ENCODE measurements at regions not wholly inside any gene's neighbourhood (a gene's known extent, or its start where the extent isn't known, plus 50 kb on each side); places are given as distances from the start of the nearest gene placed in this dataset.

DNA sequence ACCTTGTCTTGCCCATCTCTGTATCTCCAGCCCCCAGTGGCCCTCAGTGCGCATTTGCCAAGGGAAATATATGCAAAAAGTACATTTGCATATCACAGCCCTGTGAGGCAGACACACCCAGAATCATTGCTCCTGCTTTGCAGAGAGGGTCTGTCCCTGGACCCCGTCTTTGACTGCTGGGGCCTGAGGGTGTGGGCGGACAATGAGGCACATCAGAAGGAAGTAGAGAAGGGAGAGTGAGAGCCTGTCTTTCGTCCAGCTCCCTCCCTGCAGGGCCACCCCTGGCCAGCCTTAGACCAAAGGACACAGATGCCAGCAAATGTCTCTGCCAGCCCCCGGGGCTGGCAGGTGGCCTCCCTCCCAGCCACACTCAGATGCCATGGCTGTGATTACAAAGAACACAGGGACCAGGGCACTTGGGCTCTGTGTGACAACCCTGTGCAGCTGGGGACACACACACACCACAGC lies 516.2 kb upstream of the MYT1L start:
- TF ChIP-seq CTCF (IDR thresholded peaks at IDR 0.05) = no peak
- H3K27ac Mint-ChIP-seq = no peak overlapping the region
- no peak overlapping the region for H3K4me3 Mint-ChIP-seq
- H3K27me3 Mint-ChIP-seq (ENCODE audit: low read depth, poor library complexity) = peaks cover 16% of the 10 kb centered on the region
- H3K9me3 Mint-ChIP-seq = no peaks in the 10 kb centered on the region
- no peaks in the 10 kb centered on the region for H3K36me3 Mint-ChIP-seq (ENCODE audit: low read depth)
- H3K4me1 Mint-ChIP-seq = peaks cover 20% of the 10 kb centered on the region
- DNase-seq = no peak

DNA sequence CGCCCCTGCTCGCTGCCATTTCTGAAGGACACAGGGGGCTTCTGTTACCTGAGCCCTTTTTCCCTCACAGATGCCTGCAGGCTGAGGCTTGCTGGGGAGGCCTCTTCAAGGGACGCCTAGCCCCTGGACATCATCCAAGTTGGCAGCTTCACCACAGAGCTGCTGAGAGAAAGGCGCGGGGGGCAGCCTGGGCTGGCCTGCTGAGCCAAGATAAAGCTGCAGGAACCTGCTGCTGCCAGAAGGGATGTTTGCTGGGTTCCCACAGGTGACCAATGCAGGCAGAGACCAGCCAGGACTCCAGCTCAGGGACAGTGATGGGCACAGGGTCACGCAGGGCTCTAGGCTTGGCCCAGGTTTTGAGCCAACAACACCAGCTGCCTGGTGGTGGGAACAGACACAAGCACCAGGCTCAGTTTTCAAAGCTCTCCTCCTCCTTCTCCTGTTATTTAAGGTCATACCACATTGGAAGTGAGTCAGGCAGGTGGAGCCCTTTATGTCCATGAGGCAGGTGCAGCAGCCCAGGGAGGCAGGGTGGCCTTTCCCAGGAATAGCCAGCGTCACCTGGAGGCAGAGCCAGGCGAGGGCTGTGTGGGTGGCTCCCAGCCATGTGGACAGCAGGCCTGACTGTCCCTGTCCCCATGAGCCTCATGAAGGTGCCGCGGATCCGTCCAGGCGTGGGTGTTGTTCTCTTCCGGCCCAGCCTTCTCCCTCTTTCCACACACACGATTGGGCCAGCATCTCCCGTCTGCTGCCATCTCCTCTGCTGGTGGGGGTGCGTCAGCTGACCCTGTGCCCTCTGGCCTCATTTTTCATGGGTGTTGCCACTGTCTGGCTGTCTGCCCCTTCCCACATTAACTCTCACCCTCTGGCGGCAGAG lies 515.5 kb upstream of the MYT1L start:
- no peak for TF ChIP-seq CTCF (IDR thresholded peaks at IDR 0.05)
- Mint-ChIP-seq H3K27ac (no peak overlapping the region), H3K4me3 (no peak overlapping the region), H3K4me1 (peaks cover 20% of the 10 kb centered on the region), H3K36me3 (ENCODE audit: low read depth) (no peaks in the 10 kb centered on the region), H3K27me3 (ENCODE audit: low read depth, poor library complexity) (peaks cover 18% of the 10 kb centered on the region), H3K9me3 (no peaks in the 10 kb centered on the region)
- peak; percentile 33 for DNase-seq

- Mint-ChIP-seq H3K27me3 (ENCODE audit: low read depth, poor library complexity) (peaks cover 21% of the 10 kb centered on the region), H3K36me3 (ENCODE audit: low read depth) (no peaks in the 10 kb centered on the region), H3K4me1 (peaks cover 17% of the 10 kb centered on the region), H3K27ac (no peak overlapping the region), H3K9me3 (no peaks in the 10 kb centered on the region), H3K4me3 (no peak overlapping the region)
- TF ChIP-seq CTCF (IDR thresholded peaks at IDR 0.05) = no peak
- no peak for DNase-seq
Observed at GRCh38 chr2:2845806-2846315, 514.8 kb upstream of the MYT1L start.

DNA sequence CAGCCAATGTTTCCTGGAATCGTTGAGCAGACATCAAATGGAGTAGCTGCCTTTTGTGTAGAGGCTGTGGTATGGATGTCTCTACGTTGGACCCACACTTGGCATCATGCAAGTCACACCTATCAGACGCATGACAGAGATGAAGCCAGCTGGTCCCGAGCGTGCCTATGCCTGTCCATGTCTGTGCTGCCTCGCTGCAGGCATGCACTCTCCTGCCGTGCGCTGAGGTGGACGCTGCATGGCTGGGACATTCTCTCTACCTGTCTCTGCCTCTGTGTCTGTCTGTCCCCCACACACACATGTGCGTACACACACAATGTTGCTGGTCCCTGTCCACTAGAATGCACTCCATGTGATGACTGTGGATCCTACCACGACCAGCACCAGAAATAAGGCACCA lies 514.2 kb upstream of the MYT1L start:
- Mint-ChIP-seq H3K4me3 (no peak overlapping the region), H3K27me3 (ENCODE audit: low read depth, poor library complexity) (peaks cover 24% of the 10 kb centered on the region), H3K36me3 (ENCODE audit: low read depth) (no peaks in the 10 kb centered on the region), H3K9me3 (no peaks in the 10 kb centered on the region), H3K27ac (peak overlapping the region; percentile 15), H3K4me1 (peaks cover 14% of the 10 kb centered on the region)
- DNase-seq = no peak
- no peak for TF ChIP-seq CTCF (IDR thresholded peaks at IDR 0.05)

- H3K36me3 Mint-ChIP-seq (ENCODE audit: low read depth) = no peaks in the 10 kb centered on the region
- no peak for DNase-seq
Observed at GRCh38 chr2:2843969-2844548, 513.0 kb upstream of the MYT1L start.

More at GRCh38 chr2:2843969-2844548, 513.0 kb upstream of the MYT1L start:
- Mint-ChIP-seq H3K9me3 (no peaks in the 10 kb centered on the region), H3K27ac (no peak overlapping the region), H3K4me3 (no peak overlapping the region), H3K4me1 (peaks cover 4% of the 10 kb centered on the region), H3K27me3 (ENCODE audit: low read depth, poor library complexity) (peaks cover 24% of the 10 kb centered on the region)
- TF ChIP-seq CTCF (IDR thresholded peaks at IDR 0.05) = peak; percentile 33

Data from nephron progenitor cell (in vitro differentiated cells).